Parathyroid adenoma (tissue), 2 donors: ENCODE measurements at regions not wholly inside any gene's neighbourhood (a gene's known extent, or its start where the extent isn't known, plus 50 kb on each side); places are given as distances from the start of the nearest gene placed in this dataset.

Experiments
- H2AFZ ChIP-seq: fragments of 300-600 bp; sonication (generic); one replicate; pipeline ENCODE4 v1.7.0; 2017; ENCODE audit warnings: antibody characterized with exemption, mild to moderate bottlenecking
- H3K27ac ChIP-seq: fragments of 300-600 bp; sonication (generic); one replicate; pipeline ENCODE4 v1.7.0; 2017
- H3K27me3 ChIP-seq: fragments of 300-600 bp; sonication (generic); one replicate; pipeline ENCODE4 v1.7.0; 2017; ENCODE audit warnings: low read length; ENCODE audit not compliant: control insufficient read depth, insufficient read depth
- H3K36me3 ChIP-seq: fragments of 300-600 bp; sonication (generic); one replicate; pipeline ENCODE4 v1.7.0; 2017; ENCODE audit warnings: low read length; ENCODE audit not compliant: control insufficient read depth, insufficient read depth
- H3K4me1 ChIP-seq: fragments of 300-600 bp; sonication (generic); one replicate; pipeline ENCODE4 v1.7.0; 2017; ENCODE audit warnings: control low read depth
- H3K4me2 ChIP-seq: fragments of 300-600 bp; sonication (generic); one replicate; pipeline ENCODE4 v1.7.0; 2017; ENCODE audit warnings: low read length
- H3K4me3 ChIP-seq: fragments of 300-600 bp; sonication (generic); one replicate; pipeline ENCODE4 v1.7.0; 2017; ENCODE audit warnings: low read depth, low read length
- H3K79me2 ChIP-seq: fragments of 300-600 bp; sonication (generic); one replicate; pipeline ENCODE4 v1.7.0; 2017; ENCODE audit warnings: control low read depth
- H3K9ac ChIP-seq: fragments of 300-600 bp; sonication (generic); one replicate; pipeline ENCODE4 v1.7.0; 2017; ENCODE audit warnings: mild to moderate bottlenecking
- H3K9me3 ChIP-seq: fragments of 300-600 bp; sonication (generic); one replicate; pipeline ENCODE4 v1.7.0; 2017; ENCODE audit warnings: low read length; ENCODE audit not compliant: control insufficient read depth
- TF ChIP-seq, protein P1 (sequence below): fragments of 300-600 bp; sonication (generic); IDR thresholded peaks from one replicate; pipeline ENCODE4 v1.7.0; 2017; ENCODE audit warnings: antibody characterized with exemption, mild to moderate bottlenecking
- donor health status: primary hyperparathyroidism.

DNA sequence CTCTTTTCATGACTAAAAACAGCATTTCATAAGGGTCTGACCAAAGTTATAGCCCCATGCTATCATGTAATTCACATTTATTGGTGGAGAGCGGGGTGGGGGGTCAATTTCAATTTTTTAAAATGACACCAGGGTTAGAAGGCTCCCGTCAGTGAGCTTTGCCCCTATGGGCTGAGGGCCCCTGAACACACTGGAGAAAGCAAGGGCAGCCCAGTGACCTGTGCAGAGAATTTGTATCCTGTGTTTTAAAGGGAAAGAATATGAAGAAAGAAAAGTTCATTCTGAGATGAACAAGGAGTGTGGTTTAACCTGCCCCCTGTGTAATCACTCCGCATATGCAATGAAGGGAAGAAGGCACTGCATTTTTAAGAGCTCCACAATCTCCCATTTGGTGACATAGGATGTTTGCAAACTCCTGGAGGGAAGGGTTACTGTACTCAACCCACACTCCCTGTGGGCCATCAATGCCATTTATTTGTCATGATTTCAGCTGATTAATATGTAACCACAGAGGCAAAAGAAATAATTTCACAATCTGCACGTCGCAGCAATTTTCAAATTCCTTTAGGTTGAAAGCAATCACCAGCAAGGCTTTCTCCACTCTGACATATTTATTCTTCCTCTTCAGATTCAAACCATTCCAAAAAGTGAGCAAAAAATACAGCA lies 95.6 kb downstream of the ZNF281 start:
- Histone ChIP-seq H3K4me1 (no peaks in the 10 kb centered on the region), H3K4me3 (no peak overlapping the region), H3K36me3 (no peaks in the 10 kb centered on the region), H3K27me3 (no peaks in the 10 kb centered on the region), H2AFZ (no peak overlapping the region), H3K9ac (no peak overlapping the region), H3K27ac (no peak overlapping the region), H3K79me2 (no peaks in the 10 kb centered on the region), H3K9me3 (no peaks in the 10 kb centered on the region), H3K4me2 (no peak overlapping the region)
- TF ChIP-seq, protein P1, sequence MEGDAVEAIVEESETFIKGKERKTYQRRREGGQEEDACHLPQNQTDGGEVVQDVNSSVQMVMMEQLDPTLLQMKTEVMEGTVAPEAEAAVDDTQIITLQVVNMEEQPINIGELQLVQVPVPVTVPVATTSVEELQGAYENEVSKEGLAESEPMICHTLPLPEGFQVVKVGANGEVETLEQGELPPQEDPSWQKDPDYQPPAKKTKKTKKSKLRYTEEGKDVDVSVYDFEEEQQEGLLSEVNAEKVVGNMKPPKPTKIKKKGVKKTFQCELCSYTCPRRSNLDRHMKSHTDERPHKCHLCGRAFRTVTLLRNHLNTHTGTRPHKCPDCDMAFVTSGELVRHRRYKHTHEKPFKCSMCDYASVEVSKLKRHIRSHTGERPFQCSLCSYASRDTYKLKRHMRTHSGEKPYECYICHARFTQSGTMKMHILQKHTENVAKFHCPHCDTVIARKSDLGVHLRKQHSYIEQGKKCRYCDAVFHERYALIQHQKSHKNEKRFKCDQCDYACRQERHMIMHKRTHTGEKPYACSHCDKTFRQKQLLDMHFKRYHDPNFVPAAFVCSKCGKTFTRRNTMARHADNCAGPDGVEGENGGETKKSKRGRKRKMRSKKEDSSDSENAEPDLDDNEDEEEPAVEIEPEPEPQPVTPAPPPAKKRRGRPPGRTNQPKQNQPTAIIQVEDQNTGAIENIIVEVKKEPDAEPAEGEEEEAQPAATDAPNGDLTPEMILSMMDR: no peak

DNA sequence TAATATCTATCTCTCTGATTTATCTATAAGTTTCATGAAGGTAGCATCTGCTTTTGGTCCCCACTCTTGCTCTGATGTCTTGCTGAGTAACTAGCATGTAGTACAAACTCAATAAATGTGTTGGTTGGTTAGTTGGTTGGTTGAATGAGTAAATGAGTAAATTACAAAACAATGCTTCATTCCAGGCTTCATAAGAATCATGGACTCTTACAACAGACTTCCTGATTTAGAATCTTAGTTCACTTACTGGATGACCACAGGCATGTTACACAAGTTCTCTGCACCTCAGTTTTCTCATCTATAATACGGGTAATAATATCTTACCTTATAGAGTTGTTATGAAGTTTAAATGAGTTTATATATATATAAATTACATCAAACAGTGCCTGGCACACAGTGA lies 98.6 kb downstream of the ZNF281 start:
- no peaks in the 10 kb centered on the region for H3K4me1 ChIP-seq
- no peaks in the 10 kb centered on the region for H3K9me3 ChIP-seq
- H3K4me3 ChIP-seq: no peak overlapping the region
- TF ChIP-seq, protein P1: no peak
- no peak overlapping the region for H3K4me2 ChIP-seq
- no peaks in the 10 kb centered on the region for H3K36me3 ChIP-seq
- H3K79me2 ChIP-seq: no peaks in the 10 kb centered on the region
- no peak overlapping the region for H3K9ac ChIP-seq
- no peak overlapping the region for H2AFZ ChIP-seq
- H3K27ac ChIP-seq: no peak overlapping the region
- no peaks in the 10 kb centered on the region for H3K27me3 ChIP-seq

DNA sequence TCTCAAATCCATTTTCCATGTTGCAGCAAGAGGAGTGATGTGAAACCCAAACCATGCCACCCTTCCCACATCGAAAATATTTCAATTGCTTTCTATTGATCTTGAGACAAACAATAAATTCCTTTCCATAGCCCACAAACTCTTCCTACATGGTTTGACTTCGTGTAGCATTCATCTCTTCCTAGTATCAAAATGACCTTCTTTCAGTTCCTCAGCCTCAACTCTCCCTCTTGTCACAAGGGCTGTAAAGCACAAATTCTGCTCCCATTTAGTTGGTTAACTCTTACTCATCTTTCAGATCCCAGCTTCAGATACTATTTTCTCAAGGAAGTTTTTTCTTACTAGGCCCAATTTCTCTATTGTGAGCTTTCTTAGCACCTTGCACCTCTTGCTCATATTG lies 99.0 kb downstream of the ZNF281 start:
- Histone ChIP-seq H3K27me3 (no peaks in the 10 kb centered on the region), H3K4me2 (no peak overlapping the region), H3K9me3 (no peaks in the 10 kb centered on the region), H2AFZ (no peak overlapping the region), H3K4me1 (no peaks in the 10 kb centered on the region), H3K79me2 (no peaks in the 10 kb centered on the region), H3K4me3 (no peak overlapping the region), H3K9ac (no peak overlapping the region), H3K36me3 (no peaks in the 10 kb centered on the region), H3K27ac (no peak overlapping the region)
- TF ChIP-seq, protein P1: no peak

DNA sequence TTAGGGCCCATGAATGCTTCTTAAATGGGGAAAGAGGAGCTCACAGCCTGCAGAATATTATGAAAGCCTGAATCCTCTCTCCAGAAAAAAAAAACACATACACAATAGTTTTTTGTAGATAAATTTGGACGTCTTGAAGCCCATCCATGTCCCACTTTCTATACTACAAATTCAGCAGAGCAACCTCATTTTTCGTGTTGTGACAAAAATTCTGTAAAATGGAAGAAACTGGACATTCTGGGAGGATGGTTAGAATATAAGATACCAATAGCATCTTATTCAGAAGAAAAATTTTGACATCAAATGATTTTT lies 102.1 kb downstream of the ZNF281 start:
- Histone ChIP-seq H3K79me2 (no peaks in the 10 kb centered on the region), H3K4me2 (no peak overlapping the region), H3K36me3 (no peaks in the 10 kb centered on the region), H2AFZ (no peak overlapping the region), H3K4me1 (no peaks in the 10 kb centered on the region), H3K9ac (no peak overlapping the region), H3K27me3 (no peaks in the 10 kb centered on the region), H3K9me3 (no peaks in the 10 kb centered on the region), H3K27ac (no peak overlapping the region), H3K4me3 (no peak overlapping the region)
- TF ChIP-seq, protein P1: no peak

DNA sequence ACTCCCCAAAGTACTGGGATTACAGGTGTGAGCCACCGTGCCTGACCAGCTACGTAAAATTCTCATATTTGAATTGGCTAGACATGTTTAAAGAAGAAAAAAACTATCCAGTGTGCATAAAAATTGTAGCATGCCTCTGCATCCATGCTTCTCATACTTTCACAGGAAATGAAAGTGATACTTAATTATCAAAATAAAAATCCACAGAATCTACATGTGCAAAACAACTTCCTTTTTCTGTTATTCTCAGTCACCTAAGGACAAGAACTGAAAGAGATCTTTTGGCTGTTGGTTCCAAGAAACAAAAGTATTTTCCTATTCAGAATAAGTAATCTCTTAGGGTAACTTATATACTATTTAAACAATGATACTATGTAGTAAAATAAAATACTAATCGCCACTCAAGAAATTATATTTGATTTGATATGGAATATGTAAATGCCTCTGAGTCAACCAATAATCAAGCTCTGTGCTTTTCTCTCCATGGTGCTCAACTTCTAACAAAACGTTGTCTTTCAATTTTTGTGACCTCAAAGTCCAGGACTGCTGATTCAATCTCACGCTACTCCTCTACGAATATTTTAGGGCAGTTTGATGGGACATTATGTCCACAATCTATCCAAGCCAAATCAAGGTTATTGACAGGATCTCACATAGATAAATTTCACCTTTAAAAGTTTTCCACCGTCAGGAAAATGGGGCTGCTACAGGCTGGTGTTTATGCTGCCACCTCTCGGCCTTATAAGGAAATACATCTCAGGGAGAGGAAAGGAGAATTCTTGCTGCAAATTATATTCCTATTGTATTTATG lies 102.7 kb downstream of the ZNF281 start:
- no peaks in the 10 kb centered on the region for H3K27me3 ChIP-seq

More for the DNA sequence above, 102.7 kb downstream of the ZNF281 start:
- no peaks in the 10 kb centered on the region for H3K79me2 ChIP-seq
- H3K9me3 ChIP-seq: no peaks in the 10 kb centered on the region
- no peak overlapping the region for H3K9ac ChIP-seq
- no peak overlapping the region for H2AFZ ChIP-seq
- H3K4me1 ChIP-seq: no peaks in the 10 kb centered on the region
- no peak overlapping the region for H3K27ac ChIP-seq
- TF ChIP-seq, protein P1: peak; percentile 58
- no peak overlapping the region for H3K4me3 ChIP-seq
- H3K36me3 ChIP-seq: no peaks in the 10 kb centered on the region
- no peak overlapping the region for H3K4me2 ChIP-seq
